ENCODE measurements at regions not wholly inside any gene's neighbourhood (a gene's known extent, or its start where the extent isn't known, plus 50 kb on each side); places are given as distances from the start of the nearest gene placed in this dataset.

GRCh38 chr1:208405014-208405413 is 160.8 kb upstream of the PLXNA2 start:
- ATAC-seq, result no peak
- no peak for DNase-seq
- intact Hi-C loops (cut with DNase I, micrococcal nuclease), result no loop called here

GRCh38 chr1:208409176-208409575 is 165.0 kb upstream of the PLXNA2 start:
- DNase-seq, result no peak
- ATAC-seq, result no peak
- intact Hi-C loops (cut with DNase I, micrococcal nuclease), result no loop called here

- ATAC-seq, result no peak
- intact Hi-C loops (cut with DNase I, micrococcal nuclease), result no loop called here
- no peak for DNase-seq
Observed at GRCh38 chr1:208410409-208410808, 166.2 kb upstream of the PLXNA2 start.

GRCh38 chr1:208413006-208413405 is 168.8 kb upstream of the PLXNA2 start:
- intact Hi-C loops (cut with DNase I, micrococcal nuclease), result no loop called here
- DNase-seq, result no peak
- ATAC-seq, result no peak

- no peak for ATAC-seq
- intact Hi-C loops (cut with DNase I, micrococcal nuclease), result no loop called here
Observed at GRCh38 chr1:208418667-208419066, 174.5 kb upstream of the PLXNA2 start.

GRCh38 chr1:208419746-208420420 is 175.7 kb upstream of the PLXNA2 start:
- DNase-seq (no peak), ATAC-seq (no peak)
- intact Hi-C loops (cut with DNase I, micrococcal nuclease), result no loop called here

More at GRCh38 chr1:208418667-208419066, 174.5 kb upstream of the PLXNA2 start:
- no peak for DNase-seq

- DNase-seq, result no peak
- no peak for ATAC-seq
- intact Hi-C loops (cut with DNase I, micrococcal nuclease), result no loop called here
Observed at GRCh38 chr1:208420696-208421095, 176.5 kb upstream of the PLXNA2 start.

- intact Hi-C loops (cut with DNase I, micrococcal nuclease), result no loop called here
- DNase-seq (no peak), ATAC-seq (no peak)
Observed at GRCh38 chr1:208421486-208421885, 177.3 kb upstream of the PLXNA2 start.

GRCh38 chr1:208423526-208423925 is 179.3 kb upstream of the PLXNA2 start:
- no peak for DNase-seq
- ATAC-seq, result no peak

GRCh38 chr1:208425096-208425495 is 180.9 kb upstream of the PLXNA2 start:
- intact Hi-C loops (cut with DNase I, micrococcal nuclease), result no loop called here
- no peak for ATAC-seq
- DNase-seq, result no peak

More at GRCh38 chr1:208423526-208423925, 179.3 kb upstream of the PLXNA2 start:
- intact Hi-C loops (cut with DNase I, micrococcal nuclease), result no loop called here

GRCh38 chr1:208430220-208430619 is 186.0 kb upstream of the PLXNA2 start:
- intact Hi-C loops (cut with DNase I, micrococcal nuclease), result no loop called here
- no peak for ATAC-seq

GRCh38 chr1:208431721-208432120 is 187.5 kb upstream of the PLXNA2 start:
- ATAC-seq, result no peak
- no peak for DNase-seq
- intact Hi-C loops (cut with DNase I, micrococcal nuclease), result no loop called here

More at GRCh38 chr1:208430220-208430619, 186.0 kb upstream of the PLXNA2 start:
- no peak for DNase-seq

- intact Hi-C loops (cut with DNase I, micrococcal nuclease), result no loop called here
- ATAC-seq (no peak), DNase-seq (no peak)
Observed at GRCh38 chr1:208432346-208432745, 188.2 kb upstream of the PLXNA2 start.

- ATAC-seq (no peak), DNase-seq (no peak)
- intact Hi-C loops (cut with DNase I, micrococcal nuclease), result no loop called here
Observed at GRCh38 chr1:208433086-208433485, 188.9 kb upstream of the PLXNA2 start.

- no peak for DNase-seq
Observed at GRCh38 chr1:208433971-208434370, 189.8 kb upstream of the PLXNA2 start.

GRCh38 chr1:208437401-208437800 is 193.2 kb upstream of the PLXNA2 start:
- DNase-seq (no peak), ATAC-seq (no peak)
- intact Hi-C loops (cut with DNase I, micrococcal nuclease), result no loop called here

More at GRCh38 chr1:208433971-208434370, 189.8 kb upstream of the PLXNA2 start:
- intact Hi-C loops (cut with DNase I, micrococcal nuclease), result no loop called here
- ATAC-seq, result no peak

GRCh38 chr1:208438112-208438699 is 194.0 kb upstream of the PLXNA2 start:
- ATAC-seq (no peak), DNase-seq (no peak)
- intact Hi-C loops (cut with DNase I, micrococcal nuclease), result no loop called here

GRCh38 chr1:208445758-208446203 is 201.6 kb upstream of the PLXNA2 start:
- peak; percentile 96 for ATAC-seq
- DNase-seq, result peak; percentile 68 to 73
- intact Hi-C loops (cut with DNase I, micrococcal nuclease), result no loop called here

- ATAC-seq (peak; percentile 27), DNase-seq (no peak)
- intact Hi-C loops (cut with DNase I, micrococcal nuclease), result no loop called here
Observed at GRCh38 chr1:208446271-208446691, 202.1 kb upstream of the PLXNA2 start.

GRCh38 chr1:208448425-208448824 is 204.2 kb upstream of the PLXNA2 start:
- no peak for DNase-seq
- intact Hi-C loops (cut with DNase I, micrococcal nuclease), result no loop called here
- no peak for ATAC-seq

GRCh38 chr1:208449951-208450350 is 205.8 kb upstream of the PLXNA2 start:
- intact Hi-C loops (cut with DNase I, micrococcal nuclease), result no loop called here
- ATAC-seq, result no peak
- no peak for DNase-seq

Measured in left colon (tissue), 2 donors.